Mammary epithelial cell (primary cell): ENCODE measurements at regions not wholly inside any gene's neighbourhood (a gene's known extent, or its start where the extent isn't known, plus 50 kb on each side); places are given as distances from the start of the nearest gene placed in this dataset.

ENCODE experiments used
- EZH2 ChIP-seq: IDR thresholded peaks from 2 replicates; pipeline ENCODE4 v1.6.1; 2012; ENCODE audit warnings: low read length, inconsistent platforms, borderline replicate concordance
- TF ChIP-seq, protein P1 (sequence below), 2 donors: IDR thresholded peaks in 1 of 2; conservative IDR thresholded peaks in 1 of 2; 2 replicates each; pipeline ENCODE4 v1.5.1; 2011 to 2012; ENCODE audit warnings: inconsistent platforms in 2 of 2, low read length in 2 of 2, mild to moderate bottlenecking in 2 of 2, control low read depth in 1 of 2, low read depth in 1 of 2; ENCODE audit not compliant: insufficient read depth in 1 of 2; ENCODE audit errors: extremely low read depth in 1 of 2

DNA sequence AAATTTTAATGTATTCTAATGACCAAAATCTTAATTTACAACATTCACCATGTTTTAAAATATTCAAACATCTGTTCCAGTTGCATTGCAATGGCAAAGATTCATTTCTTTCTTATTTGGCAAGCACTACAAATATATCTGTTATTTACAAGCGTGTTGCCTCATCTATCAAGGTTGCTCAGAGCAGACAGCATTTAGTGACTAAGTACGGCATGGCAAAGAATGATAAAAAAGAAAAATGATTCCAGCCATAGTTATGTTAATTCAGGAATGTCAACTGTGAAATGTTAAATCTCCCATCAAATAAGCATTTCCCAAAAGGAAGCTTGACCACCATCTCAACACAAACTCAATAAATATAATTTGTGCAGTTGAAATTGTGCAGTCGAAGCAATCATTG is 312.1 kb downstream of the SEC23A start:
- no peak for TF ChIP-seq EZH2
- TF ChIP-seq, protein P1, sequence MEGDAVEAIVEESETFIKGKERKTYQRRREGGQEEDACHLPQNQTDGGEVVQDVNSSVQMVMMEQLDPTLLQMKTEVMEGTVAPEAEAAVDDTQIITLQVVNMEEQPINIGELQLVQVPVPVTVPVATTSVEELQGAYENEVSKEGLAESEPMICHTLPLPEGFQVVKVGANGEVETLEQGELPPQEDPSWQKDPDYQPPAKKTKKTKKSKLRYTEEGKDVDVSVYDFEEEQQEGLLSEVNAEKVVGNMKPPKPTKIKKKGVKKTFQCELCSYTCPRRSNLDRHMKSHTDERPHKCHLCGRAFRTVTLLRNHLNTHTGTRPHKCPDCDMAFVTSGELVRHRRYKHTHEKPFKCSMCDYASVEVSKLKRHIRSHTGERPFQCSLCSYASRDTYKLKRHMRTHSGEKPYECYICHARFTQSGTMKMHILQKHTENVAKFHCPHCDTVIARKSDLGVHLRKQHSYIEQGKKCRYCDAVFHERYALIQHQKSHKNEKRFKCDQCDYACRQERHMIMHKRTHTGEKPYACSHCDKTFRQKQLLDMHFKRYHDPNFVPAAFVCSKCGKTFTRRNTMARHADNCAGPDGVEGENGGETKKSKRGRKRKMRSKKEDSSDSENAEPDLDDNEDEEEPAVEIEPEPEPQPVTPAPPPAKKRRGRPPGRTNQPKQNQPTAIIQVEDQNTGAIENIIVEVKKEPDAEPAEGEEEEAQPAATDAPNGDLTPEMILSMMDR (conservative IDR thresholded peaks at IDR 0.05 in 1 of 2, IDR thresholded peaks at IDR 0.05 in 1 of 2; ENCODE audit: extremely low read depth in 1 of 2, insufficient read depth in 1 of 2, low read depth in 1 of 2, low read length in 2 of 2) = no peak
